Psoas muscle (tissue), 7 donors: ENCODE measurements at regions not wholly inside any gene's neighbourhood (a gene's known extent, or its start where the extent isn't known, plus 50 kb on each side); places are given as distances from the start of the nearest gene placed in this dataset.

Experiments used
- ATAC-seq, 4 donors: fragments of 200-7000 bp; cut with Tn5 transposase; one replicate each; pipeline ENCODE4 v1.9.1; 2020; ENCODE audit warnings: moderate library complexity in 3 of 4, mild to moderate bottlenecking in 2 of 4
- DNase-seq, 2 donors: peaks; one replicate each; pipeline ENCODE4 v3.0.0-alpha.2; 2020
- H3K27ac ChIP-seq: fragments of 200-600 bp; one replicate; pipeline ENCODE4 v1.8.0; 2022
- H3K27me3 ChIP-seq, 3 donors: fragments of 200-600 bp in 1 of 3; one replicate each; pipeline versions ENCODE4 v1.6.1 to v1.8.0; 2013 to 2022; ENCODE audit warnings: low read length in 2 of 3, mild to moderate bottlenecking in 2 of 3, moderate library complexity in 1 of 3; ENCODE audit not compliant: insufficient read depth in 3 of 3
- H3K36me3 ChIP-seq, 2 donors: fragments of 200-600 bp in 1 of 2; one replicate each; pipeline versions ENCODE4 v1.6.1 to v1.8.0; 2013 to 2022; ENCODE audit warnings: low read depth in 1 of 2, mild to moderate bottlenecking in 1 of 2, moderate library complexity in 1 of 2; ENCODE audit not compliant: insufficient read depth in 1 of 2
- H3K4me1 ChIP-seq: fragments of 200-600 bp; one replicate; pipeline ENCODE4 v1.8.0; 2022
- H3K4me3 ChIP-seq: fragments of 200-600 bp; one replicate; pipeline ENCODE4 v1.8.0; 2022; ENCODE audit warnings: mild to moderate bottlenecking
- H3K9me3 ChIP-seq: fragments of 200-600 bp; one replicate; pipeline ENCODE4 v1.8.0; 2022
- WGBS, 3 donors: extraction: QIAGEN DNeasy Blood & Tissue Kit; methylation state at CpG; one replicate each; pipeline versions ENCODE4 v1.1.6 to v1.1.7; 2013; 5-methylcytosine and 5-hydroxymethylcytosine counted together
- intact Hi-C, 2 donors: fragments of 100-400 bp; cut with DNase I; formaldehyde crosslinking; loops; one replicate each; pipeline versions ENCODE4 v1.11.0 to v1.14.2; 2022
- TF ChIP-seq, protein P1 (sequence below): fragments of 200-600 bp; IDR thresholded peaks from one replicate; pipeline ENCODE4 v1.8.0; 2022; ENCODE audit warnings: antibody characterized with exemption
- donor health status: healthy with polysubstance abuse.
- donor health status: DM: no; HTN: no; CAD: no; lungs with moderate emphysema.
- donor health status: Bipolar disorder and iron deficiency.
- donor health status: healthy.
- donor health status: DM: yes; HTN: yes; CAD: no.
- donor health status: DM: no; HTN: no; CAD: no.
- donor health status: DM: yes; HTN: yes; CAD: no.

DNA sequence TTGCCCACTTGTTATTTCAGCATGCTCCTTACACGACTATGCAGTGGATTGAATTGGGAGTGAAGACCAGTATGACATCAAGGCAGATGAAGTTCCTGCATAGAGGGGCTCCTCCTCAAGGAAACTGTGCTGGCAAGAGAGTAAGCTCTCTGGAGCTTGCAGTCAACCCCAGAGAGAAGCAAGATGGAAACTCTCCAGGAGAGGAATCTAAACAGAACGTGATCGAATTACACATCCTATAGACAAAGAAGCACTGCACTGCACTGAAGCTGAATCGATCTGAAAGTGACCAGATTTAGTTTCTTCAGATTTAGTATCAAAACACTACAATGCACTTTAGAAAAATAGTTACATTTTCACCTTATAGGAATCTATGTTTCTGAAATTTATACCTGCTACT is 947.7 kb upstream of the TENM4 start:
- Histone ChIP-seq H3K4me3 (no peak overlapping the region), H3K36me3 (no peaks in the 10 kb centered on the region), H3K27me3 (no peaks in the 10 kb centered on the region), H3K9me3 (no peaks in the 10 kb centered on the region), H3K4me1 (no peaks in the 10 kb centered on the region), H3K27ac (no peak overlapping the region)
- ATAC-seq (no peak), DNase-seq (no peak)
- TF ChIP-seq, protein P1, sequence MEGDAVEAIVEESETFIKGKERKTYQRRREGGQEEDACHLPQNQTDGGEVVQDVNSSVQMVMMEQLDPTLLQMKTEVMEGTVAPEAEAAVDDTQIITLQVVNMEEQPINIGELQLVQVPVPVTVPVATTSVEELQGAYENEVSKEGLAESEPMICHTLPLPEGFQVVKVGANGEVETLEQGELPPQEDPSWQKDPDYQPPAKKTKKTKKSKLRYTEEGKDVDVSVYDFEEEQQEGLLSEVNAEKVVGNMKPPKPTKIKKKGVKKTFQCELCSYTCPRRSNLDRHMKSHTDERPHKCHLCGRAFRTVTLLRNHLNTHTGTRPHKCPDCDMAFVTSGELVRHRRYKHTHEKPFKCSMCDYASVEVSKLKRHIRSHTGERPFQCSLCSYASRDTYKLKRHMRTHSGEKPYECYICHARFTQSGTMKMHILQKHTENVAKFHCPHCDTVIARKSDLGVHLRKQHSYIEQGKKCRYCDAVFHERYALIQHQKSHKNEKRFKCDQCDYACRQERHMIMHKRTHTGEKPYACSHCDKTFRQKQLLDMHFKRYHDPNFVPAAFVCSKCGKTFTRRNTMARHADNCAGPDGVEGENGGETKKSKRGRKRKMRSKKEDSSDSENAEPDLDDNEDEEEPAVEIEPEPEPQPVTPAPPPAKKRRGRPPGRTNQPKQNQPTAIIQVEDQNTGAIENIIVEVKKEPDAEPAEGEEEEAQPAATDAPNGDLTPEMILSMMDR, result no peak
- 53 to 57% (median 53%) methylated on average over 4 of the region's 4 CpGs for WGBS, 3 donors
- intact Hi-C loops, result no loop called here

DNA sequence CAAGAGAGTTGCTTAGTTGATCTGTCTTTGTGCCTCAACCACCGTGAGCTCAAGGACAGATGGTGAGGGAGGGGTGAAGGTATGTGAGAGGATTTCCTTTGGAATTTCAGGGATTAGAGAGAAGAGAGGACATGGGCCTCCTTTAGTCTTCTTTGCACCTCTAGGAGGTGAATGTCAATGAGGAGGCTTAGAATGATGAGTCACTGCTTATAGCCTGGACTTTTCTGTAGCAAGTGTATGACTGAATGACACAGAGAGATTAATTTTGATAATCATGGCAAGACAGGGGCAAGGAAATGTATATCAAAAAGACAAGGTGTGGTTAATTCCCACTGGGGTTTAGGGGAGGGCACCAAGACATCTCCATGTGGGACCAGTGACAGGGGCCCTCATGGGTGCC is 947.3 kb upstream of the TENM4 start:
- DNase-seq, result no peak
- no peak for ATAC-seq
- Histone ChIP-seq H3K4me3 (no peak overlapping the region), H3K27ac (no peak overlapping the region), H3K9me3 (no peaks in the 10 kb centered on the region), H3K27me3 (no peaks in the 10 kb centered on the region), H3K4me1 (no peaks in the 10 kb centered on the region), H3K36me3 (no peaks in the 10 kb centered on the region)
- 53 to 58% (median 55%) methylated on average over 1 of the region's 1 CpG for WGBS, 3 donors
- TF ChIP-seq, protein P1, result no peak
- intact Hi-C loops, result no loop called here

DNA sequence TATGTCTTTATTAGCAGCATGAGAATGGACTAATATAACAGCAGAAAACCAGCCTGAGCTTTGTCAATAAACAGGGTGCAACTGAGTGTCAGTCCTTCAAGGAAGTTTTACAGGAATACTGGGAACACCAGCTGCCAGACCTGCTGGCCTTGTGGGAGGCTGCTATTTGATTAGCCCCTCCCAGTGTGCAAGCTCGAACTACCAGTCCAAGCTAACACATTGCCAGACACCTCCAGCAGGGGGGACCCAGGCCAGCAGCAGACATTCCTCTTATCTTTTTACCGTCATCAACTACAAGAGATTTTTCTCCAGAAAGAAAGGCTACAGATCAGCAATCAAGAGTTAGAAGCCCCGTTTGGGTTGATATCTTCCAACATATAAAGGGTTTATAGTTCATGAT is 942.8 kb upstream of the TENM4 start:
- H3K27ac ChIP-seq, result no peak overlapping the region
- no peak overlapping the region for H3K4me3 ChIP-seq
- H3K9me3 ChIP-seq, result no peaks in the 10 kb centered on the region
- 52 to 57% (median 53%) methylated on average over 3 of the region's 3 CpGs for WGBS, 3 donors
- no peaks in the 10 kb centered on the region for H3K27me3 ChIP-seq
- H3K4me1 ChIP-seq, result no peaks in the 10 kb centered on the region
- no peaks in the 10 kb centered on the region for H3K36me3 ChIP-seq
- ATAC-seq, result no peak
- TF ChIP-seq, protein P1, result no peak
- intact Hi-C loops, result no loop called here
- DNase-seq, result no peak

DNA sequence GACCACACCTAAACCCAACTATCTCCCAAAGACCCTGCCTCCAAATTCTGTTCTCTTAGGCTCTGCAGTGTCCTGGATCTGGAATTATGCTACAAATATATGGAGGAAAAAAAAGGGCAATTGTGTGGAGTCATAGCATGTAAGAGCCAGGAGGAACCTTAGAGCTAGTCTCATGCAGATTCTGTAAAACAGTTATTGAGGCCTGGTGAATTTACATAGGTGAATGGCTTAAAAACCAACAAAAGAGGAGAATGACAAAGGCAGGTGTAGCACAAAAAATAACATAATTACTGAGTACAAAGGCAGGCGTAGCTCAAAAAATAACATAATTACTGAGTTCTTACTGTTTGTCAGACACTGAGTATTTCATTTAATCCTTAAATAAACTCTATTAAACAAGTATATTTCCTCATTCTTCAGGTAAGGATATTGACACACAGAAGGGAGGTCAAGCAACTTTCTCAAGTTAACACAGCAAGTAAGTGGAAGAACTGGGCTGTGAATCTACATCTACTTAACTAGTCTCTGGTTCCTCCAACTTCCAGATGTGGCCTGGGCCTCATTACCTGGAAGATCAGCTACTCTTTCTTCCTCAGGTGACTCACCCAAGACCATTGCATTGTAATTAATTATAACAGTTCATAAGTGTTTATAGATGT is 938.9 kb upstream of the TENM4 start:
- ATAC-seq (no peak), DNase-seq (no peak)
- no peak overlapping the region for H3K27ac ChIP-seq
- TF ChIP-seq, protein P1, result no peak
- H3K36me3 ChIP-seq, result no peaks in the 10 kb centered on the region
- no peaks in the 10 kb centered on the region for H3K9me3 ChIP-seq
- 78 to 92% (median 90%) methylated on average over 1 of the region's 1 CpG for WGBS, 3 donors
- no peaks in the 10 kb centered on the region for H3K4me1 ChIP-seq
- no peak overlapping the region for H3K4me3 ChIP-seq
- H3K27me3 ChIP-seq, result no peaks in the 10 kb centered on the region
- intact Hi-C loops, result no loop called here

DNA sequence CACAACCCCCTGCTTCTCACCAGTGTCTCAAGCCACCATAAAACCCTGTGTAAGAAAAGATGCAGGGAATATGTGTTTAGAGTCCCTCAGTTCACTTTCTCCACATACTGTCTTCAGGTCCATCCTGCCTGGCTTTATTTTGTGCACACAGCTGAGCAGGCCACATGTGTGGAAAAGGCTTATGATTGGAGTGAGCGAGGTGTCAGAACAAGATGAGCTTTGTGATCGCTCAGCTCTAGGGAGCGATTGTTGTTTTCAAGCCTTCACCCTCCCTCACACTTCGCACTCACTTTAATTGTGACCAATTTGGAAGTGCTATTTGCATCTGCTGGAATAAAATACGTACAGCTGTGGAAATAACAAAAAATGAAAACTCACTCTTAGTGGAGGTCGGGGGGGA is 931.1 kb upstream of the TENM4 start:
- Histone ChIP-seq H3K27me3 (no peaks in the 10 kb centered on the region), H3K4me1 (no peaks in the 10 kb centered on the region), H3K9me3 (no peaks in the 10 kb centered on the region), H3K36me3 (no peaks in the 10 kb centered on the region), H3K27ac (no peak overlapping the region), H3K4me3 (no peak overlapping the region)
- 63 to 78% (median 70%) methylated on average over 6 of the region's 6 CpGs for WGBS, 3 donors
- intact Hi-C loops, result no loop called here
- ATAC-seq (no peak), DNase-seq (no peak)
- TF ChIP-seq, protein P1, result no peak
